A673 (cell line): ENCODE measurements at regions not wholly inside any gene's neighbourhood (a gene's known extent, or its start where the extent isn't known, plus 50 kb on each side); places are given as distances from the start of the nearest gene placed in this dataset.

ENCODE experiments used
- BruUV-seq: library from RNA; stranded (reverse); fragments of 400-500 nt; replicated peaks from 2 replicates; lab custom pipeline; 2021; lab: Mats Ljungman, UMichigan
- CTCF ChIA-PET: fragments of 300-600 bp; sonication (Branson Sonifier 250); formaldehyde crosslinking; loops from one replicate; lab custom pipeline; 2022; ENCODE audit warnings: antibody characterized with exemption; lab: Charles Lee
- POLR2A ChIA-PET: fragments of 300-600 bp; sonication (Branson Sonifier 250); formaldehyde crosslinking; loops from one replicate; lab custom pipeline; 2022; ENCODE audit warnings: antibody characterized with exemption; ENCODE audit not compliant: low non-redundant PET; lab: Charles Lee
- DNase-seq: peaks from one replicate; pipeline ENCODE4 v3.0.0-alpha.2; 2015; ENCODE audit warnings: low spot score
- H3K27ac ChIP-seq: fragments of 200-600 bp; sonication (generic); 2 replicates; pipeline ENCODE4 v1.5.1; 2016; ENCODE audit warnings: mixed run types, low read depth, mild to moderate bottlenecking, mixed read lengths, antibody characterized with exemption, low read length; ENCODE audit not compliant: poor library complexity, severe bottlenecking
- H3K27me3 ChIP-seq: fragments of 200-600 bp; sonication (generic); replicated peaks from 2 replicates; pipeline ENCODE4 v1.6.1; 2017; ENCODE audit warnings: mixed run types, low read depth, mild to moderate bottlenecking, mixed read lengths, antibody characterized with exemption, low read length; ENCODE audit not compliant: insufficient read depth, poor library complexity
- H3K36me3 ChIP-seq: fragments of 200-600 bp; sonication (generic); 2 replicates; pipeline ENCODE4 v1.6.1; 2016; ENCODE audit warnings: mixed run types, mild to moderate bottlenecking, mixed read lengths, antibody characterized with exemption, low read length; ENCODE audit not compliant: insufficient read depth, poor library complexity, severe bottlenecking
- H3K4me1 ChIP-seq: fragments of 200-600 bp; sonication (generic); 2 replicates; pipeline ENCODE4 v1.6.1; 2017; ENCODE audit warnings: mixed run types, mild to moderate bottlenecking, mixed read lengths, antibody characterized with exemption, low read length; ENCODE audit not compliant: insufficient read depth, poor library complexity, severe bottlenecking
- H3K4me3 ChIP-seq: fragments of 200-600 bp; sonication (generic); 2 replicates; pipeline ENCODE4 v1.5.1; 2016; ENCODE audit warnings: low read depth, mixed run types, mild to moderate bottlenecking, mixed read lengths, low read length; ENCODE audit not compliant: poor library complexity, severe bottlenecking
- H3K9me3 ChIP-seq: fragments of 200-600 bp; sonication (generic); 2 replicates; pipeline ENCODE4 v1.6.1; 2016; ENCODE audit warnings: mixed run types, low read depth, mild to moderate bottlenecking, mixed read lengths, antibody characterized with exemption, low read length; ENCODE audit not compliant: poor library complexity, severe bottlenecking
- CTCF ChIP-seq: fragments of 300-800, 200-600 bp; sonication (generic); conservative IDR thresholded peaks from 2 replicates; pipeline ENCODE4 v1.5.1; 2017; ENCODE audit warnings: low read depth, mild to moderate bottlenecking, antibody characterized with exemption, low read length, moderate library complexity, mixed read lengths
- EZH2 ChIP-seq: fragments of 200-600 bp; sonication (generic); IDR thresholded peaks from 2 replicates; pipeline ENCODE4 v1.6.1; 2017; ENCODE audit warnings: borderline replicate concordance, low read depth, mild to moderate bottlenecking, mixed read lengths, antibody characterized with exemption, low read length; ENCODE audit not compliant: poor library complexity, severe bottlenecking
- intact Hi-C: fragments of 100-400 bp; cut with micrococcal nuclease; formaldehyde crosslinking; loops from one replicate; pipeline ENCODE4 v1.10.0; 2022; ENCODE audit not compliant: unreplicated experiment

- BruUV-seq, result no TSS peak
- peaks cover 22% of the 10 kb centered on the region for H3K27me3 ChIP-seq
- no peak for DNase-seq
- TF ChIP-seq CTCF (no peak), EZH2 (no peak)
- no peaks in the 10 kb centered on the region for H3K4me1 ChIP-seq
- no peak overlapping the region for H3K4me3 ChIP-seq
- ChIA-PET CTCF (interaction anchor here (0.6 kb wide), 1 partner anchor 39 kb away, joined by 4 read pairs; no protein-coding TSS in a partner anchor), POLR2A (no interaction called here)
- H3K27ac ChIP-seq, result no peak overlapping the region
- intact Hi-C loops, result no loop called here
- H3K36me3 ChIP-seq, result no peaks in the 10 kb centered on the region
- H3K9me3 ChIP-seq, result no peaks in the 10 kb centered on the region
Observed at GRCh38 chr10:121317374-121317773, 280.9 kb downstream of the FGFR2 start.

GRCh38 chr10:121322046-121322445 is 276.2 kb downstream of the FGFR2 start:
- Histone ChIP-seq H3K27ac (no peak overlapping the region), H3K4me1 (no peaks in the 10 kb centered on the region), H3K9me3 (no peaks in the 10 kb centered on the region), H3K36me3 (no peaks in the 10 kb centered on the region), H3K27me3 (peaks cover 30% of the 10 kb centered on the region), H3K4me3 (no peak overlapping the region)
- DNase-seq, result no peak
- POLR2A ChIA-PET, result no interaction called here
- BruUV-seq, result no TSS peak
- CTCF ChIA-PET, result no interaction called here
- intact Hi-C loops, result no loop called here
- TF ChIP-seq CTCF (no peak), EZH2 (no peak)

GRCh38 chr10:121322776-121323175 is 275.5 kb downstream of the FGFR2 start:
- Histone ChIP-seq H3K4me3 (no peak overlapping the region), H3K36me3 (no peaks in the 10 kb centered on the region), H3K27ac (no peak overlapping the region), H3K9me3 (no peaks in the 10 kb centered on the region), H3K27me3 (peaks cover 30% of the 10 kb centered on the region), H3K4me1 (no peaks in the 10 kb centered on the region)
- ChIA-PET CTCF (no interaction called here), POLR2A (no interaction called here)
- TF ChIP-seq EZH2 (no peak), CTCF (no peak)
- no TSS peak for BruUV-seq
- DNase-seq, result no peak
- intact Hi-C loops, result no loop called here
